Nephron progenitor cell (in vitro differentiated cells): ENCODE measurements at regions not wholly inside any gene's neighbourhood (a gene's known extent, or its start where the extent isn't known, plus 50 kb on each side); places are given as distances from the start of the nearest gene placed in this dataset.

Source experiments
- DNase-seq: peaks from one replicate; pipeline ENCODE4 v3.0.0; 2021
- H3K27ac Mint-ChIP-seq: 2 replicates; pipeline ENCODE4 v1.8.0; 2021; ENCODE audit warnings: mild to moderate bottlenecking, moderate library complexity, mixed read lengths
- H3K27me3 Mint-ChIP-seq: 2 replicates; pipeline ENCODE4 v1.8.0; 2021; ENCODE audit warnings: mild to moderate bottlenecking, low read depth, mixed read lengths; ENCODE audit not compliant: poor library complexity
- H3K36me3 Mint-ChIP-seq: 2 replicates; pipeline ENCODE4 v1.8.0; 2021; ENCODE audit warnings: low read depth, mixed read lengths
- H3K4me1 Mint-ChIP-seq: 2 replicates; pipeline ENCODE4 v1.8.0; 2021; ENCODE audit warnings: mixed read lengths
- H3K4me3 Mint-ChIP-seq: 2 replicates; pipeline ENCODE4 v1.8.0; 2021; ENCODE audit warnings: mild to moderate bottlenecking, moderate library complexity, mixed read lengths
- H3K9me3 Mint-ChIP-seq: 2 replicates; pipeline ENCODE4 v1.8.0; 2021; ENCODE audit warnings: mild to moderate bottlenecking, moderate library complexity, mixed read lengths
- CTCF ChIP-seq: fragments of 200-600 bp; sonication (generic); IDR thresholded peaks from 2 replicates; pipeline ENCODE4 v1.5.0; 2021; ENCODE audit warnings: antibody characterized with exemption

- H3K9me3 Mint-ChIP-seq, result no peaks in the 10 kb centered on the region
- H3K4me3 Mint-ChIP-seq, result no peak overlapping the region
- peaks cover 28% of the 10 kb centered on the region for H3K27me3 Mint-ChIP-seq
- H3K36me3 Mint-ChIP-seq, result no peaks in the 10 kb centered on the region
- no peak for TF ChIP-seq CTCF
- H3K4me1 Mint-ChIP-seq, result peaks cover 7% of the 10 kb centered on the region
- no peak for DNase-seq
- no peak overlapping the region for H3K27ac Mint-ChIP-seq
Observed at GRCh38 chr17:34825884-34826283, 135.4 kb downstream of the CCT6B start.

GRCh38 chr17:34825102-34825501 is 136.2 kb downstream of the CCT6B start:
- TF ChIP-seq CTCF, result no peak
- peaks cover 15% of the 10 kb centered on the region for H3K4me1 Mint-ChIP-seq
- no peak overlapping the region for H3K27ac Mint-ChIP-seq
- no peaks in the 10 kb centered on the region for H3K36me3 Mint-ChIP-seq
- no peaks in the 10 kb centered on the region for H3K9me3 Mint-ChIP-seq
- DNase-seq, result no peak
- H3K27me3 Mint-ChIP-seq, result peaks cover 30% of the 10 kb centered on the region
- no peak overlapping the region for H3K4me3 Mint-ChIP-seq

- Mint-ChIP-seq H3K4me1 (peaks cover 20% of the 10 kb centered on the region), H3K27ac (no peak overlapping the region), H3K9me3 (no peaks in the 10 kb centered on the region), H3K27me3 (peaks cover 31% of the 10 kb centered on the region), H3K36me3 (no peaks in the 10 kb centered on the region), H3K4me3 (no peak overlapping the region)
- no peak for DNase-seq
- no peak for TF ChIP-seq CTCF
Observed at GRCh38 chr17:34823023-34823422, 138.2 kb downstream of the CCT6B start.

GRCh38 chr17:34822007-34822739 is 139.1 kb downstream of the CCT6B start:
- DNase-seq, result no peak

GRCh38 chr17:34820922-34821321 is 140.3 kb downstream of the CCT6B start:
- Mint-ChIP-seq H3K4me3 (no peak overlapping the region), H3K36me3 (no peaks in the 10 kb centered on the region), H3K4me1 (peaks cover 40% of the 10 kb centered on the region), H3K27me3 (peaks cover 33% of the 10 kb centered on the region), H3K27ac (no peak overlapping the region), H3K9me3 (no peaks in the 10 kb centered on the region)
- TF ChIP-seq CTCF, result no peak
- DNase-seq, result no peak

More at GRCh38 chr17:34822007-34822739, 139.1 kb downstream of the CCT6B start:
- H3K27me3 Mint-ChIP-seq, result peaks cover 31% of the 10 kb centered on the region
- no peaks in the 10 kb centered on the region for H3K36me3 Mint-ChIP-seq
- no peak for TF ChIP-seq CTCF
- H3K4me1 Mint-ChIP-seq, result peaks cover 27% of the 10 kb centered on the region
- no peak overlapping the region for H3K27ac Mint-ChIP-seq
- H3K4me3 Mint-ChIP-seq, result no peak overlapping the region
- H3K9me3 Mint-ChIP-seq, result no peaks in the 10 kb centered on the region

GRCh38 chr17:34820248-34820801 is 140.9 kb downstream of the CCT6B start:
- H3K4me3 Mint-ChIP-seq, result peak overlapping the region; percentile 21
- no peak for TF ChIP-seq CTCF
- H3K36me3 Mint-ChIP-seq, result no peaks in the 10 kb centered on the region
- peaks cover 31% of the 10 kb centered on the region for H3K27me3 Mint-ChIP-seq
- H3K27ac Mint-ChIP-seq, result no peak overlapping the region
- H3K9me3 Mint-ChIP-seq, result no peaks in the 10 kb centered on the region
- H3K4me1 Mint-ChIP-seq, result peaks cover 46% of the 10 kb centered on the region
- no peak for DNase-seq
